GM12864 (cell line): ENCODE measurements at regions not wholly inside any gene's neighbourhood (a gene's known extent, or its start where the extent isn't known, plus 50 kb on each side); places are given as distances from the start of the nearest gene placed in this dataset.

Experiments
- DNase-seq: peaks from one replicate; pipeline ENCODE4 v3.0.0-alpha.2; 2011; ENCODE audit warnings: low read depth
- H3K4me3 ChIP-seq: 2 replicates; pipeline ENCODE4 v1.5.1; 2011; ENCODE audit warnings: mild to moderate bottlenecking, low read depth, low read length, control low read depth
- CTCF ChIP-seq: IDR thresholded peaks from 2 replicates; pipeline ENCODE4 v1.5.1; 2011; ENCODE audit warnings: low read depth, mild to moderate bottlenecking, moderate library complexity, low read length, control low read depth, inconsistent platforms; ENCODE audit errors: missing control alignments

- DNase-seq: no peak
- no peak overlapping the region for H3K4me3 ChIP-seq
- TF ChIP-seq CTCF: no peak
Measured at GRCh38 chr12:115478505-115478904, 794.5 kb upstream of the TBX3 start.

GRCh38 chr12:115474539-115475353 lies 790.8 kb upstream of the TBX3 start:
- DNase-seq: no peak

DNA sequence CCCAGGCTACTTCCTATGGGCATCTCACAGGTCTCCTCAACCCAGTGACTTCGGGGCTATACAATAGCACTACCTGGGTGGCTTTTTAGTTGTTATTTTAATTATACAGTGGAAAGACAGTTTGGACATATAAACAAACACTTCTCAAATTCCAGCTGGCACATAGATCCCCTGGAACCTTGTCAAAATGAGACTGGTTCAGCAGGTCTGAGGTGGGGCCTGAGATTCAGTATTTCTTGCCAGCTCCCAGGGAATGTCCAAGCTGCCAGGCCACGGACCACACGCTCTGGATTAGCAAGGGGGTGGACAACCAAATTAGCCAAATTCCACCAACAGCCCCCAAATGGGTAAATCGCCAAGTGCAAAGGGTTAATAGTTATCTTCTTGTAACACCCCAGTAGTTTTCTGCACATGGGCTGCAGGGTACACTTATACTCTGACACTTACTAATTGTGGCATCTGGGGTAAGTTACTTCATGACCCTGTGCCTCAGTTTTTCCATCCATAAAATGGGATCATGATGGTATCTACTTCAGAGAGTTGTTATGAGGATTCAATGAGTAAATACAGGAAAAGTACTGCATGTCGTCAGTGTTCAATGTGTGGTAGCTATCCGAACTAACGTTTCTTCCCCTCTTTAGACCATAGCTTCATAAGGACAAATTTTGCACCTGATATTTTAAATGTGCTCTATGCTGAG lies 789.4 kb upstream of the TBX3 start:
- no peak for DNase-seq

More at GRCh38 chr12:115474539-115475353, 790.8 kb upstream of the TBX3 start:
- no peak overlapping the region for H3K4me3 ChIP-seq
- no peak for TF ChIP-seq CTCF

DNA sequence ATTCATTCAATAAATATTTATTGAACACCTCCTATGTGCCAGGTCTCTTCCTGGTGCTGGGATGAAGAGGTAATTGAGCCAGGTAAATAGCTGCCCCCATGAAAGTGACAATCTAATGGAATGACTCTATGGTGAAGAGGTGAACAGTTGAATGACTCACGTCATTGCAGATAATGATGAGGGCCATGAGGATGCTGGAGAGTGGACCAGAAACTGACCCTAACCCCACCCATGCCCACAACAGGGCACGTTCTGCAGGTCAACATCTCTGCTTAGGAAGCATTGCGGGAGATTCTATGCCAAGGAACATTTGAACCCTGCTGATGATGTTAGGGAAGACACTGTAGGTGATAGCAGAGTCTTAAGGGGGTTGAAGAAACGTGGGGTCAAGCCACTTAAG lies 788.9 kb upstream of the TBX3 start:
- H3K4me3 ChIP-seq: no peak overlapping the region
- no peak for TF ChIP-seq CTCF
- DNase-seq: no peak

More for the DNA sequence above, 789.4 kb upstream of the TBX3 start:
- H3K4me3 ChIP-seq: no peak overlapping the region
- TF ChIP-seq CTCF: no peak

DNA sequence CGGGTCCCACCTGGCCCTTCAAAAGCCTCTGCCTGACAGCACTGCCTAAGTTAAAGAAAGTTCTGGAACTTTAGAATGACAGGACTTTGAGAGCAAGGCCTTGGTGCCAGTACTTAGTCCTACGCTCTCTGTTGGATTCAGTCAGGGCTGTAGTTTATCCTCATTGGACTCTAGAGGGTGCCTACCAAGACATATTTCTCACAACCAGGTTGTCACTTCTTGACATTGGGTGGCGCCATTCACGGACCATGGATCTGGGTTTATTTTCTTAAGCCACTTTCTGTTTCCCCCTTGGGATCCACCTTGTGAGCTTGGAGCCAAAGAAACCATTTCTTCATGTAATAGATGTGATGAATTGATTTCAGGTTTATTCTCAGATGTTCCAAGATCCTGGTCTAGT lies 787.0 kb upstream of the TBX3 start:
- no peak overlapping the region for H3K4me3 ChIP-seq
- TF ChIP-seq CTCF: peak; percentile 8
- DNase-seq: no peak

GRCh38 chr12:115470526-115470925 lies 786.6 kb upstream of the TBX3 start:
- no peak overlapping the region for H3K4me3 ChIP-seq
- no peak for DNase-seq
- no peak for TF ChIP-seq CTCF
